GM18867 (cell line): ENCODE measurements at regions not wholly inside any gene's neighbourhood (a gene's known extent, or its start where the extent isn't known, plus 50 kb on each side); places are given as distances from the start of the nearest gene placed in this dataset.
"Not testable (repeated sequence)": the region's sequence is repeated elsewhere in the genome, so short reads cannot be mapped to it uniquely, and the experiment has no call there.

Source experiments
- ATAC-seq: cut with Tn5 transposase; IDR thresholded peaks from one replicate; pipeline ENCODE4 v1.9.1; 2021; ENCODE audit warnings: mild to moderate bottlenecking, moderate library complexity; ENCODE audit not compliant: unreplicated experiment

DNA sequence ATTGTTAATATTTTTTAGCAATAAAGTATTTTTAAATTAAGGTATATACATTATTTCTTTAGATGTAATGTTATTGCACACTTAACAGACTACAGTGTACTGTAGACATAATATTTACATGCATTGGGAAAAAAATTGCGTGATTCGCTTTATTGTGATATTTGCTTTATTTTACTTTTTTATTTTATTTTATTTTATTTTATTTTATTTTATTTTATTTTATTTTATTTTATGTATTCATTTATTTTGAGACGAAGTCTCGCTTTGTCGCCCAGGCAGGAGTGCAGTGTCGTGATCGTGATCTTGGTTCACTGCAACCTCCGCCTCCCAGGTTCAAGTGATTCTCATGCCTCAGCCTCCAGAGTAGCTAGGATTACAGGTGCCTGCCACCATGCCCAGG lies 1522.7 kb downstream of the AMY1C start:
- not testable (repeated sequence) for ATAC-seq

DNA sequence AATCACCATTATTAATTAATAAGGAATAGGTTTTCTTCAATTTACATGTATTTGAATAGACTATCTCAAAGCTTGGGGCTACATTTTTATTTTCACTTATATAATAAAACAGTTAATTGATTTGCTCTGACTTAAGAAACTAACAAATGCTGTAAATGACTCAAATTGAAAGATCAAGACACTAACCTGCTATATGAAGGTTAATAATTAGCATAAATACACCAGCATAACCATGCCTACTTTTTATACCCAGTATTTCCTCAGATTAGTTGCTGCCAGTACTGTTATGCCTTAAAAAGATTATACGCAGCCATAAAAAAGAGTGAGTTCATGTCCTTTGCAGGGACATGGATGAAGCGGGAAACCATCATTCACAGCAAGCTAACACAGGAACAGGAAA lies 1545.1 kb downstream of the AMY1C start:
- ATAC-seq, result no peak

DNA sequence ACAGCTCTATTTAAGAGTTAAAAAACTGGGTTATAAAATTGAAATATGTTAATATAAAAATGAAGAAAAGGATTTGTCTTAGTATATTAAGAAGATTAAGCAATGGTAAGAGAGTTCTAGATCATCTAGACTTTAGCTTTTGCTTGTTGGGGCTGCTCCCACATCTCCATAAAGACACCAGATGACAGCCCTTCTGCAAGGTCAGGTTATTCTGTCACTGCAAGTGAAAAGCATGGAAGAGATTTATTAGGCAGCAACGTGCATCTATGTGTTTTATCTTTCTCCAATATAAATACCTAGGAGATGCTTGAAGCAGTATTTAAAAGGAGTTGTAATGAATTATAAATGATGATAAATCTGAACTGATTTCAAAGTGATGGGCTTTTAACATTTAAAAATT lies 1560.4 kb downstream of the AMY1C start:
- no peak for ATAC-seq

DNA sequence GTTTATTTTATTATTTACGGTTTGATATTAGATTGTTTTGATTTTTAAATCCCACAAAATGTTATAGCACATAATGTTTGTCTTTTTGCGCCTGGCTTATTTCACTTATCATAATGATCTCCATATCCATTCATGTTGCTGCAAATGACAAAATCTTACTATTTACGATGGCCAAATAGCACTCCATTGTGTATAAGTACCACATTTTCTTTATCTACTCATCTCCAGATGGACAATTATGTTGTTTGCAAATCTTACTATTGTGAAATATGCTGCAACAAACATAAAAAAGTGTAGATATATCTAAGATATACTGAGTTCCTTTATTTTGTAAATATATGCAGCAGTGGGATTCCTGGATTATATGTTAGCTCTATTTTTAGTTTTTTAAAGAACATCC lies 1568.3 kb downstream of the AMY1C start:
- ATAC-seq, result no peak

DNA sequence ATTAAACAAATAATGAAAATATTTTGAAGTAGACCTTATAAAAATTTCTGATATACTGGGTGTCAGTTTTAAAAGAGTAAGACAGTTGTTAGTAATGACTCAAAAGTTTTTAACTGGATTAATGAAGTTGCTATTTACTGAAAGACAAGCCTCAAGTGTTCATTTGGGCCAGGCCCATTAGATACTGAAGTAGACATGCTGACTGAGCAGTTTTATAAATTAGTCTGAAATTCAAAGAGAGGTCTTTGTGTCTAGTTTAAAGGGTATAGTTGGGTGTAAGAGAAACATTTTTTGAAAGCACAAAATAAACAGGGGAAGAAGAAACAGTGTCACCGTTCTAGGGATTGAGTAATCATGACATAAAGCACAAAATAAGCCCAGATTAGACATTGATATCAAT lies 1577.2 kb downstream of the AMY1C start:
- ATAC-seq, result no peak

DNA sequence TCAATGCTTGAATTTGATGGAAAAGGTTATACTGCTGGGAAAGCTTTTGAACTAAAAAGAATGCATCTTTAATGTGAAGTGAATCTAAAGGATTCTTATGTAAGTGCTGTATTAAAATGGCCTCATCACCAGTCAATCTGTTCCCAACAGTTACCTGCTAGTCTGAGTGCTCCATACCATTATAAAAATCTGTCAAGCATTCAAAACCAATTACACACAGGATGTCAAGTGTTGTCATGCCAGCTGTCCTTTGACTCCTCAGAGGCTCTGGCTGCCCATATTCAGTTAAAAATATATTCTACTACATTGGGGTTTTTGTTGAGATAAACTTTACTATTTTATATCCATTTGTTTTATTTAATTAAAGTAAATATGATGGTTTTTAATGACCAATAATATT lies 1587.7 kb downstream of the AMY1C start:
- ATAC-seq, result no peak

DNA sequence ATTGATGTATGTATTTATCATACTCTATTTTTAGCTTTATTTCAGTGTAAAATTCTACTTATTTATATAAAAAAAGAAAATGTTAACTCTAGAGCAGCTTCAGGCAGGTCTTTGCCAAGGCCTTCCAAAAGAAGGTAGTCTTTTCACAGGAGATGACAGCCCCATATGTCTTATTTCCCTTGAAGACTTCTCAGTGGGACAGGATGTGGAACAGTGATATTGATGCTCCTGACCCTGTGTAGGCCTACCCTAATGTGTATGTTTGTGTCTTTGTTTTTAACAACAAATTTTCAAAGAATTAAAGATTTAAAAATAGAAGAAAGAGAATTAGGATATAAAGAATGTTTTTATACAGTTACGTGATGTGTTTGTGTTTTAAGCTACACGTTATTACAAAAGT lies 1593.6 kb downstream of the AMY1C start:
- no peak for ATAC-seq

DNA sequence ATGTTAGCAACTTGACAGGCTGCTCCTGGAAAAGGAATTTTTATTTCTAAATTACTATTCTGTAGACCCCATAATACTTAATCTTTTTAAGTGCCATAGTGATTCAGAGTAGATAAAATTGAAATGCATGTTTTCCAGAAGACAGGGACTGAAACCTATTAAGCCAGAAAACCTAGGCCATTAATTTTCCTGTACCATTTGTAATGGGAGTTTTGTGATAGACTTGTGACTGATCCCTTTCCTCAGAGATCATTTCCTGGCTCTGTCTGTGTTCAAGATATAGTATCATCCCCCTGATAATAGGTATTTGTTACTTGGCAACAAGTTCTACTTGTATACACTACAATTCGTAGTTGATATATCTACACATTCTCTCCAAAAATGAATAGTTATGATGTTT lies 1609.8 kb downstream of the AMY1C start:
- no peak for ATAC-seq

DNA sequence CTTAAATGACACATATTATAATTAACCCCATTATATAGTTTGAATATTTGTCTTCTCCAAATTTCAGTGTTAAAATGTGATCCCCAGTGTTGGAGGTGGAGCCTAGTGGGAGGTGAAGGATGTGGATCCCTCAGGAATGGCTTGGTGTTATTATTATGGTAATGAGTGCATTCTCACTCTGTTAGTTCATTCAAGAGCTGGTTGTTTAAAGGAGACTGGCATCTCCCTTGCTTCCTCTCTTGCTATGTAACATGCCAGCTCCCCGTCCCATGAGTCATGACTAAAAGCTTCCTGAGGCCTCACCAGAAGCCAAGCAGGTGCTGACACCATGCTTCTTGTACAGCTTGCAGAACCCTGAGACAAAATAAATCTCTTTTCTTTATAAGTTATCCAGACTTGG lies 1612.7 kb downstream of the AMY1C start:
- ATAC-seq, result no peak

DNA sequence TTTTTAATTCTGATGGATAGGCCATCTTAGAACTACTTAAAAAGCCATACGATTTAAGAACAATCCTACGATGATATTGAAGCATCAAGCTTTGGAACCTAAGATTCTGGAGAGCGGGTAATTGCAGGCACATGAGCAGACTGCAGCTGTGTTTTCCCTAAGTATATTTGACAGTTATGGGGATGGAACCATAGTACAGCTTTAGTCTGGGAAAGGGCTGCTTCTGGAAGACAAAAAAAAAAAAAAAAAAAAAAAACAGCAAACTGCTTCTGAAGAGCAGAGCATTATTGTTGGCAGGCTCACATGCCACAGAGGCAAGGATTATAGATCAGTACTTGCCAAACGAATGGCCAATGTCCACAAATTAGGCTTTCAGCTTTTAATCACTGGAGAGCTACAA lies 1618.7 kb downstream of the AMY1C start:
- no peak for ATAC-seq

DNA sequence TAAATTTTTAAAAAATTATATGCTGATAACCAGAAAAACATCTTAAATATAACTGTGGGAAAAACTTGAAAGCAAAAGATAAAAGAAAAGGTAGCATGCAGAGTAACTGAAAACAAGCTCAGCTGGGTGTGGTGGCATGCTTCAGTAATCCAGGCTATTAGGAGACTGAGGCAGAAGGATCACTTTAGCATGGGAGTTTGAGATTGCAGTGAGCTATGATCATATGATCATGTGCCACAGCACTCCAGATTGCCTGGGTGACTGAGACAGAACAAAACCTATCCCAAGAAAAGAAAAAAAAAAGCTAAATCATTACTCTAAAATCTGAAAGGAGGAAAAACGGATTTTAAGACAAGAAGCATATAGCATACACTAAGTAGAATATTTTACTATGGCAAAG lies 1624.0 kb downstream of the AMY1C start:
- ATAC-seq, result no peak

DNA sequence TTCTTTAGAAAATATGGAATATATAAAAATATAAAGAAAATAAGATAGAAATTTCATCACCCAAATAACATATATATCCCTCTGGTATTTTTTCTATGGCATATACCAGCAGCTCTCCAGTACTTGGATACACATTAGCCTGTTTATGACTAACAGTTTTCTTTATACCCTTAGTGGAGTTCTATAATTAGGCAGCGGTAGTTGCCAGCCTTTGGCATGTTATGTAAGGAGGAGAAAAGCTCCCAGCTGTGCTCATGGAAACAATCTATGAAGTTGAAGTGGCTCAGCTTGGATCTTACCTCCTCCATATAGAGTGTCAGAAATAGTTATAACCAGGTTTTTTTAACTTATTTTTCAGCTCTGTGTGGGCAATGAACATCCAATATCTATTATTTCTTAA lies 1636.8 kb downstream of the AMY1C start:
- ATAC-seq, result no peak

DNA sequence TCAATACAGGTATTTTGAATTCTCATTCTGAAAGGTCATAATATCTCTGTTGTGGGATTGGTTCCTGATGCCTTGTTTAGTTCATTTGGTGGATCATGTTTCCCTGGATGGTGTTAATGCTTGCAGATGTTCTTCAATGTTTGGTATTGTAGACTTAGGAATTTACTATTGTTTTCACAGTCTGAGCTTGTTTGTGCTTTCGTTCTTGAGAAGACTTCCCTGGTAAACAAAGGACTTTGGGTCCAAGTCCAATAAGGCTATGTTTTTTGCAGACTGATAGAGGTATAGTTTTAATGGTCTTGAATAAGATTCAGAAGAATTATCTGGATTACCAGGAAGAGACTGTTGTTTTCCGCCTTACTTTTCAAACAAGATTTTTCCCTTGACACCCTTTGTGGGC lies 1646.3 kb downstream of the AMY1C start:
- ATAC-seq, result no peak

DNA sequence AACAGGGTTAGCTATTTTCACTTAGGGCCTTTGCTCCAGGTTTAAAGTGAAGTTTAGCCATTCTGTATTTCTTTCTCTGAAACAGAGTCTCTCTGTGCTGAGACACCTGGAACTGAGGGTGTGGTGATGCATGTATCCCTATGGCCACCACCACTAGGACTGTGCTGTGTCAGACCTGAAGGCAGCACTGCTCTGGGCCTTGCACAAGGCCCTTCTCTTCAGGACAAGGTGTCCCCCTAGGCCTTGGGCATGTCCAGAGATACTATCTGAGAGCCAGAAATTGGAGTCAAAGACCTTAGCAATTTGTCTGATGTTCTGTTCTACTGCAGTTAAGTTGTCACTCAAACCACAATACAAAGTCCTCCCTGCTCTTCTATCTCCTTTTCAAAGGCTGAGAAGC lies 1649.2 kb downstream of the AMY1C start:
- no peak for ATAC-seq

DNA sequence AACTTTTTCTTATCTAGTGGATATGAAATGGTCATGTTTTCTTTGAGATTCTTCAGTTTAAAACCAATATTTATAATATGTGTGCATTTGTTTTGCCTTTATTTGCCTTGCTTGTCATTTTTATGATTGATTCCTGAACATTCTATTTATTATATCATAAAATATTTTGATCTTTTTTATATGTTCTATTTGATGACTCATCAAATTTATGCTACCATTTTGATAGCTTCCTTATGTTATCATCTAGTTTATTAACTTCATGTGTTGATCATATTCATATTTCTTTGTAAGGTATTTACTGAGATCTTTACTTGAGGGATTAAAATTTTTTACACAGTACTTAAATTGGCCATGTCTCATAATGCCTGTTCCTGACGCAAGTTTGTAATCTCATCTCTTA lies 1650.0 kb downstream of the AMY1C start:
- ATAC-seq, result no peak

DNA sequence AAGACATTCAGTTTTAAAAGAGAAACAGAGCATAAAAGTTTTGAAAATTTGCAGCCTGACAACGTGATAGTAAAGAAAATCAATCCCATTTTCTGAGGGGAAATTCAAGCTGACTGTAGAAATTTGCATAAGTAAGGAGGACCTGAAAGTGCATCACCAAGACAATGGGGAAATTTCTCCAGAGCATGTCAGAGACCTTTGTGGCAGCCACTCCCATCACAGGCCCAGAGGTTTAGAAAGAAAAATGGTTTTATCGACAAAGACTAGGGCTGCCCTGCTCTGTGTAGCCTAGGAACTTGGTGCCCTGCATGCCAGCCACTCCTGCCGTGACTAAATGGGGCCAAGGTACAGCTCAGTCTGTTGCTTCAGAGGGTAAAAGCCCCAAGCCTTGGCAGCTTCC lies 1640.2 kb upstream of the PRMT6 start:
- ATAC-seq, result no peak

DNA sequence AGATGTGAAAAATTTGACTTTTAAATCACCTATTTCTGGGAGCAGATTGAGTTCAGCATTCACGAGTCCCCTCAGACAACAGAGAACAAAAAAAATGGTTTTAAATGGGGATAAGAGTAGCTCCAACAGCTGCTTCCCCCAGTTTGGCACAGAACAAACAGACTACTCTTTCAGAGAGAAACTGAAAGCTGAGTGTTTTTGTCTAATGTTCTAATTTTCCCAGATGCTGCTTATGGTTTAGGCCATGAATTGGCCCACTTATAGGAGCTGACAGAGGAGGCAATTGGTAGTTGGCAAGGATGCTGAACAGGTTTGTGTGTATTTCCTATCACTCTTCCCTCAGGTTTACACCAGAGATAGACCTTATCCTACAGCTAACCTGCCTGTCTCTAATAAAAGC lies 1637.4 kb upstream of the PRMT6 start:
- ATAC-seq, result no peak

DNA sequence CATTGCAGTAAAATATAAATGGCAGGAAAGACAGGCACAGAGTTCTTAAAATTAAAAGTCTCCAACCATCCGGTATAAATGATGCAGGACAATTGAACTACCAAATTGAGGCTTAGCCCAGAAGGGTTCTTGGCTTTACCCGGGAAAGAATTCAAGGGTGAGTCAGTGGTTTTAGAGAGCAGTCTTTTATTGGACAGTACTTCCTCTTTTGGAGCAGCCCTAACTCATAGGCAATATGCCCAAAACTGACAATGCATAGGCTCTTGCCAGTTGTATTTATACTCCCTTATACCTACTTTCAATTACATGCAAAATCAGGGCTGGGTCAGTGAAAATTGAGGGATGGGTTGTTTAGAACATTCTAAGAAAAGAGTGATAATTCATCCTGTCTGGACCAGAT lies 1628.9 kb upstream of the PRMT6 start:
- ATAC-seq, result no peak

DNA sequence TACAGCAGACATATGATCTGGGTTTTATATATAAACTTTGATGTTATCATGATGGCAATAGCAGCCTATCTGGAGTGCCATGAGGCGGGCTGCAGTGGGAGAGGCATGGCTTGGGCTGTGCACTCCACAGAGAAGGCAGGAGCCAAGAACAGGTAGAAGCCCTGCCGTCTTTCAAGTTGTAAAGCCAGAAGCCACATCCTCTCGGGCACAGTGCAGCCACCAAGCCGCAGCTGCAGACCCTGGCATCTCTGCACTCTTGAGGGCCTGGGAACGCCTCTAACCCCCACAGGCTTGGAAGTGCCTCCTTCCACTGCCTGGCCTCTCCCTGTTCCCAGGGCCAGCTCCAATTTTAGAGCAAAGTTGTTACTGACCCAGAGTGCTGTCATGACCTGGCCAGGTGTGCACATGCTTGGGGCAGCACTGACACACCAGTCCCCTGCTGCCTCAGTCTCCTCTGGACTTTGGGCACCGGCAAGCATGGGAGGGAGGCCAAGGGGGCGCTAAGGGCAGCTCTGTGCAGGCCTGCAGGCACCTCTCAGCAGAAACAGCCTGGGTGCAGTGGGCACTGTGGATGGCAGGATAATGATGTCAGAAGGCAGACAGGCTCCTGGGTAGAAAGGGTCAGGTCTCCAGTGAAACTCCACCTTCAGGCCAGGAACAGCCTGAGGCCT lies 1619.8 kb upstream of the PRMT6 start:
- ATAC-seq, result no peak

DNA sequence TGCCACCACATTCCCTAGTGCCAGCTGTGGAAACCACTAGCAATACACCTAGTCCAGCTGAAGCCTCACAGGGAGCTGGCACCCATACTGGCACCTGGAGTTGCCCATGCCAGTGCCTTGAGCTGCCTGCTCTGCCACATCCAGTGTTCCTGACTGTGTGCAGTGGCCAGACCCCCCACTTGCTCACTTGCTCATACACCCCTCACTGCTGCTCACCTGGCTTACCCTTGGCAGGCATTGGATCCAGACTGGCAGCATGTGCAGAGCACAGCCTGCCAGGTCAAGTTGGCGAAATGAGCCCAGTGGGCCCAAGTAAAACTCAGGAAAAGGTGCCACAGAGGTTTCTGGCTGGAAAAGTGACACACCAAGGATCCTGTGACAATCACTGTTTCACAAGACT lies 1618.6 kb upstream of the PRMT6 start:
- no peak for ATAC-seq

DNA sequence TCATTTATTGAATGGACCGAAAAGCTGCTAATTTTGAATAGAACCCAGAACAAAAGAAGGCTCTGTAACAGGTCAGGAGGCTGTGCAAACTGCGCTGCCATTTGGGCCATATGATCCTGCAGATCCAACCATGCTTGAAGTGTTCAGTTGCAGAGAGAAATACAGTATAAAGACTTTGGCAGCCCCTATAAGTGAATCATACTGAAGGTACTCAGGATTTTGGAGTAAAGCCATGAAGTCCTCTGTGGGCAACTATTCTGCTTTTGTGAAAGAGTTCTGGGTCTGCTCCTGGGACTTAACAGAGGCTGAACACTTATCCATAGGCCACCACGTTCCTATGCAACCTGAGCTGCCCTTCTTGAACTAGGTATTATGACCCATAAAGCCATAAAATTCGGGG lies 1613.6 kb upstream of the PRMT6 start:
- no peak for ATAC-seq

DNA sequence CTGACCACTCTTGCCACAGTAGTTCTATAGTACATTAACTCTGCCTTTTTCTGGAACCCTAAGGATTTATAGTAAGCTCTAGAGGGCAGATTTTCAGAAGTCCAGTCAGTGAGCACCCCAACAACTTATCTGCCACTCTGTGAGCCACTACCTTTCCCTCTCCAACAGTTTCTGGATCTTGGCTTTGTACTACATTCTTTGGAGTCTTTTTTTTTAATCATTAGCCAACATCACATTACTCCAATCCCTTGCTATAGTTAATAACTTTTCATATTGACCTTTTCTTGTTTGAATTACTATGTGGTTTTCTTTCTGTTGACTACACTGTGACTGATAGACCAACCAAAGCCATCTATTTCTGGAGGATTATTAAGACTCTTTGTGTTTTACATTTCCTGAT lies 1596.7 kb upstream of the PRMT6 start:
- ATAC-seq, result no peak

DNA sequence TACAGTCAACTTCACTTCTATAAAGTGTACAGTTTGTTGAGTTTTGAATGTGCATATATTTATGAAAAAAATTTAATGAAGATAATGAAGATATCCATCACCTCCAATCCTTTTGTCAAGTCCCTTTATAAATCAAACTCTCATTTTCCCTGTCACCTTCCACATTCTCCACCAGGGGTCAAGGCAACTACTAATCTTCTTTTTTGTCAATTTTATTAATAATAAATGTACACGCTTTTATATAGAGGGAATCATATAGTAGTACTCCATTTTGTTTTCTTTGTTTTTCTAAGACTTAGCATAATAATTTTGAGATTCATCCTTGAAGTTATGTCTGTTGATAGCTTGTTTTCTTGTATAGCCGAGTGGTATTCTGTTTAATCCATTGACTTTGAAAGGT lies 1594.2 kb upstream of the PRMT6 start:
- ATAC-seq, result no peak

DNA sequence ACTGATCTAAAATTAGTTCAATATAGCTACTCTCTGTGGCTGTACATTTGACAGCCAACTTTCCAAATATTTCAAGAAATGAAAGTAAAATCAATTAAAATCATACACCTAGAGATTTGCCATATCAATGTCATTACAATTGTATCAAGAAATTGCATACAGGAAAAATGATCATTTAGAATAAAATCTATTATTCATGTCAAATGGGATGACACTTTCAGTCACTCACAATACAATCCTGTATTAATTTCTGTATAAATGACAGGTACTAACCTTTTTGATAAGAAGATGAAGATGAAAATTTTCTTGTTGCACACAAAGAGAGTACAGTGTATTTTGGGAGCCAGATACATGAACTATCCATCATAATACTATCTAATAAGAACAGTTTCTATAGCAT lies 1588.9 kb upstream of the PRMT6 start:
- ATAC-seq, result no peak
